ENCODE measurements at regions not wholly inside any gene's neighbourhood (a gene's known extent, or its start where the extent isn't known, plus 50 kb on each side); places are given as distances from the start of the nearest gene placed in this dataset.
"Not testable (repeated sequence)": the region's sequence is repeated elsewhere in the genome, so short reads cannot be mapped to it uniquely, and the experiment has no call there.

- DNase-seq: no peak
Measured at GRCh38 chr13:74774264-74774663, 640.1 kb upstream of the KLF12 start.

GRCh38 chr13:74773248-74773647, 639.0 kb upstream of the KLF12 start:
- peak; percentile 28 for DNase-seq

GRCh38 chr13:74771964-74772363, 637.8 kb upstream of the KLF12 start:
- DNase-seq: no peak

GRCh38 chr13:74770361-74770760, 636.2 kb upstream of the KLF12 start:
- DNase-seq: peak; percentile 59

- no peak for DNase-seq
Measured at GRCh38 chr13:74769333-74769732, 635.1 kb upstream of the KLF12 start.

- no peak for DNase-seq
Measured at GRCh38 chr13:74768521-74769085, 634.4 kb upstream of the KLF12 start.

- DNase-seq: no peak
Measured at GRCh38 chr13:74767050-74767449, 632.8 kb upstream of the KLF12 start.

GRCh38 chr13:74765955-74766354, 631.8 kb upstream of the KLF12 start:
- no peak for DNase-seq

GRCh38 chr13:74761801-74762757, 627.9 kb upstream of the KLF12 start:
- peak; percentile 85 for DNase-seq

- no peak for DNase-seq
Measured at GRCh38 chr13:74758188-74758587, 624.0 kb upstream of the KLF12 start.

GRCh38 chr13:74755065-74755464, 620.9 kb upstream of the KLF12 start:
- no peak for DNase-seq

GRCh38 chr13:74751739-74752138, 617.5 kb upstream of the KLF12 start:
- no peak for DNase-seq

GRCh38 chr13:74747186-74747955, 613.2 kb upstream of the KLF12 start:
- DNase-seq: no peak

- DNase-seq: no peak
Measured at GRCh38 chr13:74743992-74744391, 609.8 kb upstream of the KLF12 start.

GRCh38 chr13:74741732-74742131, 607.5 kb upstream of the KLF12 start:
- no peak for DNase-seq

GRCh38 chr13:74732736-74733385, 598.7 kb upstream of the KLF12 start:
- DNase-seq: no peak

- no peak for DNase-seq
Measured at GRCh38 chr13:74731731-74732130, 597.5 kb upstream of the KLF12 start.

- DNase-seq: peak; percentile 21
Measured at GRCh38 chr13:74730556-74731331, 596.5 kb upstream of the KLF12 start.

- DNase-seq: no peak
Measured at GRCh38 chr13:74726206-74726605, 592.0 kb upstream of the KLF12 start.

GRCh38 chr13:74718232-74718842, 584.1 kb upstream of the KLF12 start:
- not testable (repeated sequence) for DNase-seq

- DNase-seq: no peak
Measured at GRCh38 chr13:74715718-74716117, 581.5 kb upstream of the KLF12 start.
